ENCODE measurements at regions not wholly inside any gene's neighbourhood (a gene's known extent, or its start where the extent isn't known, plus 50 kb on each side); places are given as distances from the start of the nearest gene placed in this dataset.
"Not testable (repeated sequence)": the region's sequence is repeated elsewhere in the genome, so short reads cannot be mapped to it uniquely, and the experiment has no call there.

DNA sequence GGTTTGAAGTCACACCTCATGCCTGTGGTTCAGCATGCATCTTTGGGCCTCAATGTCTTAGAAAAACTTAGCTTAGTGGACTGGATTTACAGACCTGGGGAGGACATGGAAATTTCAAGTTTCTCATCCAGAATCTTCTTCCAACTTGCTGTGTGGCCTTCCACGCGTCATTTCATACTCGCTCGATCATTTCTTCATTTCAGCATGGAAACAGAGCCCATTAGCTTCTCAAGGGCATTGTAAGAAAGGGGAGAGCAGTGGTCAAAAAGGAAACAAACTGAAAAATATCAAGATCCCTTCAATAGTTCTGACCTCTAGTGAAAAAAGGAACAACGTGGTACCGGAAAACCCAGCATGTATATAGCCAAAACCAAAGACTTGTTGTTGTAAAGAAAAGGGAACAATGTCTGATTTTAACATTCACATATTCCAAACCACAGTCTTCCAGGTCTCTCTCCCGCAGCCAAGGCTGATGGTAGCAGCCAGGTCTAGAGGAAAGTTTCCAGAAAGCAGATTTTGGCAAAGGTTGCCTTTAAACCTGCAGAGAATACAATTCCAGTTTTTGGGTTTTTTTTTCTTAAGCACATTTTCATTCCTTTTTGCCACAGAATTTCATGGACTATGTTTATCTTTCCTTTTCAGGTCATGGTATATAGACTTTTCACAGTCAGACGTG lies 97.0 kb upstream of the CDC42BPA start:
- no peaks in the 10 kb centered on the region for H3K4me1 Mint-ChIP-seq
- no peak overlapping the region for H3K4me3 Mint-ChIP-seq
- H3K27me3 Mint-ChIP-seq: peaks cover 27% of the 10 kb centered on the region
- no peak overlapping the region for H3K27ac Mint-ChIP-seq
- no peaks in the 10 kb centered on the region for H3K9me3 Mint-ChIP-seq
- H3K36me3 Mint-ChIP-seq (ENCODE audit: low read depth): no peaks in the 10 kb centered on the region
- no peak for ATAC-seq (replicated peaks)

- Mint-ChIP-seq H3K9me3 (no peaks in the 10 kb centered on the region), H3K27ac (no peak overlapping the region), H3K36me3 (ENCODE audit: low read depth) (no peaks in the 10 kb centered on the region)
These were observed 92.8 kb upstream of the CDC42BPA start for GRCh38 chr1:227411066-227411465.

GRCh38 chr1:227406332-227406731 lies 88.0 kb upstream of the CDC42BPA start:
- H3K4me1 Mint-ChIP-seq; H3K27ac Mint-ChIP-seq; H3K36me3 Mint-ChIP-seq (ENCODE audit: low read depth); H3K4me3 Mint-ChIP-seq; ATAC-seq (replicated peaks); H3K9me3 Mint-ChIP-seq: not testable (repeated sequence)
- peaks cover 27% of the 10 kb centered on the region for H3K27me3 Mint-ChIP-seq

More at GRCh38 chr1:227411066-227411465, 92.8 kb upstream of the CDC42BPA start:
- Mint-ChIP-seq H3K27me3 (peaks cover 27% of the 10 kb centered on the region), H3K4me3 (no peak overlapping the region), H3K4me1 (no peaks in the 10 kb centered on the region)
- no peak for ATAC-seq (replicated peaks)

DNA sequence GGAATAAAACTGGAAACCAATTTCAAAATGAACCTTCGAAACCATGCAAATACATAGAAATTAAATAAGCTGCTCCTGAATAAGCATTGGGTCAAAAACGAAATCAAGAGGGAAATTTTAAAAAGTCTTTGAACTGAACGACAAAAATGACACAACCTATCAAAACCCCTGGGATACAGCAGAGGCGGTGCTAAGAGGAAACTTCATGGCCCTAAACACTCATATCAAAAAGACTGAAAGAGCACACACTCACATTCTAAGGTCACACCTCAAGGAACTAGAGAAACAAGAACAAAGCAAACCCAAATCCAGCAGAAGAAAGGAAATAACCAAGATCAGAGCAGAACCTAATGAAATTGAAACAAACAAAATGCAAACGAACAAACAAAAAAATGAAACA lies 85.2 kb upstream of the CDC42BPA start:
- no peak overlapping the region for H3K27ac Mint-ChIP-seq

GRCh38 chr1:227401562-227402342 lies 83.5 kb upstream of the CDC42BPA start:
- Mint-ChIP-seq H3K9me3 (no peaks in the 10 kb centered on the region), H3K27me3 (peaks cover 31% of the 10 kb centered on the region), H3K4me3 (no peak overlapping the region), H3K4me1 (no peaks in the 10 kb centered on the region), H3K27ac (no peak overlapping the region), H3K36me3 (ENCODE audit: low read depth) (no peaks in the 10 kb centered on the region)
- ATAC-seq (replicated peaks): no peak

More for the DNA sequence above, 85.2 kb upstream of the CDC42BPA start:
- Mint-ChIP-seq H3K4me3 (no peak overlapping the region), H3K27me3 (peaks cover 26% of the 10 kb centered on the region), H3K4me1 (no peaks in the 10 kb centered on the region), H3K9me3 (no peaks in the 10 kb centered on the region), H3K36me3 (ENCODE audit: low read depth) (no peaks in the 10 kb centered on the region)
- ATAC-seq (replicated peaks): no peak

DNA sequence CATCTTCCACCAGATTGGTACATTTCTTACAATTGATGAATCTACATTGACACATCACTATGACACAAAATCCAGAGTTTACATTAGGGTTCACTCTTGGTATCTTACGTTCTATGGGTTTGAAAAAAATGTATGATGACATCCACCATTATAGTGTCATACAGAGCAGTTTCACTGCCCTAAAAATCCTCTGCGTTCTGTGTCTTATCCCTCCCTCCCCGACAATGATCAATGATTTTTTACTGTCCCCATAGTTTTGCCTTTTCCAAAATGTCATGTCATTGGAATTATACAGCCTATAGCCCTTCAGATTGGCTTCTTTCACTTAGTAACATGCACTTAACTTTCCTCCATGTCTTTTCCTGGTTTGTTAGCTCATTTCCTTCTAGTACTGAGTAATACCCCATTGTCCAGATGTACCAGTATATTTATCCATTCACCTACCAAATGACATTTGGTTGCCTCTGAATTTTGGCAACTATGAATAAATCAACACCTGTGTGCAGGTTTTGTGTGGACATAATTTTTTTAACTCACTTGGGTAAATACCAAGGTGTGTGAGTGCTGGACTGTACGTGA lies 80.9 kb upstream of the CDC42BPA start:
- no peak overlapping the region for H3K27ac Mint-ChIP-seq
- H3K36me3 Mint-ChIP-seq (ENCODE audit: low read depth): no peaks in the 10 kb centered on the region
- no peak overlapping the region for H3K4me3 Mint-ChIP-seq
- H3K4me1 Mint-ChIP-seq: no peaks in the 10 kb centered on the region
- no peaks in the 10 kb centered on the region for H3K9me3 Mint-ChIP-seq
- ATAC-seq (replicated peaks): no peak
- peaks cover 33% of the 10 kb centered on the region for H3K27me3 Mint-ChIP-seq

- ATAC-seq (replicated peaks): no peak
- H3K27ac Mint-ChIP-seq: no peak overlapping the region
- no peak overlapping the region for H3K4me3 Mint-ChIP-seq
- H3K4me1 Mint-ChIP-seq: no peaks in the 10 kb centered on the region
- no peaks in the 10 kb centered on the region for H3K9me3 Mint-ChIP-seq
- H3K36me3 Mint-ChIP-seq (ENCODE audit: low read depth): no peaks in the 10 kb centered on the region
- peaks cover 32% of the 10 kb centered on the region for H3K27me3 Mint-ChIP-seq
These were observed 79.2 kb upstream of the CDC42BPA start for GRCh38 chr1:227397354-227397978.

DNA sequence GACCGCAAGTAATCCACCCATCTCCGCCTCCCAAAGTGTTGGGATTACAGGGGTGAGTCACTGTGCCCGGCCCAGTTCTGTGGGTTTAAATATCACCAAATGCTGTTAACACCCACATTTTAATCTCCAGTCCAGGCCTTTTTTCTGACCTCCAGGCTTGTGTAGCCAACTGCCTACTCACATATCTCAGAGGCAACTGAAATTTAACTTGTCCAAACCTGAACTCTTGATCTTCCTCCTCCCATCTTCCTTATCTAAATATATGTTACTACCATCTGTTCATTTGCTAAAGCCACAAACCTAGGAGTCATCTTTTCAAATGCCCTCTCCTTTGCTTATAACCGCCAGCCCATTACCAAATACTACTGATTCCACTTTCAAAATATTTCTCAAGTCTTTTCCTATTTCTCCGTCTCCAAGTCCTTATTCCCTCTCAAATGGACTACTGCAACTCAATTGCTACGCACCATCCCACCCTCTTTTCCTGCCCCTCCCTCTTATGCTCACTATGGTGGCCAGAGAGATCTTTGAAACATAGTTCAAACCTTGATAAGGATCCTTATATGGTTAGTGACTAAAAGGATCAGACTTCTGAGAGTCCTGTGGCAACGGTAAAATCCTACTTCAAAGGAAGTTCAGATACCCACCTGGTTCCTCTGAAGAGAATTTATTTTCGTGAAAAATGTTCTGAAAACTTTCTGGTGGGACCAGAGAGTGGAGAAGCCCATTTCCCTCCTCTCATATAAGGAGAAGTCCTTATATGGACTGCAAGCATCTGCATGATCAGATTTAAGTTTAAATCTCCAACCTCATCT lies 78.5 kb upstream of the CDC42BPA start:
- no peaks in the 10 kb centered on the region for H3K36me3 Mint-ChIP-seq (ENCODE audit: low read depth)
- H3K27ac Mint-ChIP-seq: no peak overlapping the region
- ATAC-seq (replicated peaks): no peak
- peaks cover 27% of the 10 kb centered on the region for H3K27me3 Mint-ChIP-seq
- H3K4me1 Mint-ChIP-seq: no peaks in the 10 kb centered on the region
- no peaks in the 10 kb centered on the region for H3K9me3 Mint-ChIP-seq
- H3K4me3 Mint-ChIP-seq: no peak overlapping the region

GRCh38 chr1:227395426-227396028 lies 77.2 kb upstream of the CDC42BPA start:
- no peaks in the 10 kb centered on the region for H3K36me3 Mint-ChIP-seq (ENCODE audit: low read depth)
- no peak for ATAC-seq (replicated peaks)
- peaks cover 21% of the 10 kb centered on the region for H3K27me3 Mint-ChIP-seq
- H3K27ac Mint-ChIP-seq: no peak overlapping the region
- H3K4me1 Mint-ChIP-seq: no peaks in the 10 kb centered on the region
- H3K9me3 Mint-ChIP-seq: no peaks in the 10 kb centered on the region
- H3K4me3 Mint-ChIP-seq: no peak overlapping the region

DNA sequence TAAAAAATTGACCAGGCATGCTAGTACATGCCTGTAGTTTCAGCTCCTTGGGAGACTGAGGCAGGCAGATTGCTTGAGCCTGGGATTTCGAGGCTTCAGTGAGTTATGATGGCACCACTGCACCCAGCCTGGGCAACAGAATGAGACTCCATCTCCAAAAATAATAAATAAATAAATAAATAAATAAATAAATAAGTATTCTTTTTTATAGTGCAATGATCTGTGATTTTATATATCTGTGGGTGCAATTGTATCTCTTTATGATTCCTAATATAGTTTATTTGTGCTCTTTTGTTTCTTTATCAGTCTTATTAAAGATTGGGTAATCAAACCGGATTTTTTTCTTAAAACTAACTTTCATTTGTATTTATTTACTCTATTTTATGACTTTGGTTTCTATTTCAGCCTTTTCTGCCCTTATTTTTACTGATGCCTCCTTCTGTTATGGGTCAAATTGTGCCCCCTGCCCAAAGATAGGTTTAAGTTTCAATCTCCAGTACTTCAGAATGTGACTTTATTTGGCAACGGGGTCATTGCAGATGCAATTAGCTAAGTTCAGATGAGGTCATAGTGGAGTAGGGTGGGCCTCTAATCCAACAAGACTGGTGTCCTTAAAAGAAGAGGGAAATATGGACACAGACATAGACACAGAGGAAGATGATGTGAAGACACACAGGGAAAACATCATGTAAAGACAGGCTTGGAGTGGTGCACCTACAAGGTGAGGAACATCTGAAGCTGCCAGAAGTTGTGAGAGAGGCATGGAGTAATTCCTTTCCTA lies 74.9 kb upstream of the CDC42BPA start:
- H3K9me3 Mint-ChIP-seq: no peaks in the 10 kb centered on the region
- H3K4me3 Mint-ChIP-seq: no peak overlapping the region
- no peaks in the 10 kb centered on the region for H3K36me3 Mint-ChIP-seq (ENCODE audit: low read depth)
- peaks cover 14% of the 10 kb centered on the region for H3K27me3 Mint-ChIP-seq
- no peak overlapping the region for H3K27ac Mint-ChIP-seq
- H3K4me1 Mint-ChIP-seq: no peaks in the 10 kb centered on the region
- ATAC-seq (replicated peaks): no peak

DNA sequence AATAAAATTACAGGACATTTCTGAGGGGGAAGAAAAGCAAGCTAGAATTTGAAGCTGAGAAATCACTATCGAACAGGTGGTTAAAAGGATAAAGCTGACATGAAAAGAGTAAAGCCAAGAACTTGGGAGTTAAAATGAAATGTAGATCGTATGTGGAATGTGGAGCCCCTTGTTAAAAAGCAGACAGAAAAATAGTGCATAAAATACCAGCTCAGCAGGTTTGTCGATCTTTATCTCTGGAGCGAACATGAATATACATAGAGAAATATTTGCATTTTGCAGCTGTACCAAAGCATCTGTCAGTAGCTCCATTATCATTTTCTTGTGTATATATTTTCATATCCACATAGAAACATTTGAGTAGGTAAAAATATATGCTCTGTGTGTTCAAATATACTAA lies 73.6 kb upstream of the CDC42BPA start:
- Mint-ChIP-seq H3K4me3 (no peak overlapping the region), H3K9me3 (no peaks in the 10 kb centered on the region), H3K4me1 (no peaks in the 10 kb centered on the region), H3K36me3 (ENCODE audit: low read depth) (no peaks in the 10 kb centered on the region), H3K27me3 (peaks cover 7% of the 10 kb centered on the region), H3K27ac (no peak overlapping the region)
- ATAC-seq (replicated peaks): no peak

DNA sequence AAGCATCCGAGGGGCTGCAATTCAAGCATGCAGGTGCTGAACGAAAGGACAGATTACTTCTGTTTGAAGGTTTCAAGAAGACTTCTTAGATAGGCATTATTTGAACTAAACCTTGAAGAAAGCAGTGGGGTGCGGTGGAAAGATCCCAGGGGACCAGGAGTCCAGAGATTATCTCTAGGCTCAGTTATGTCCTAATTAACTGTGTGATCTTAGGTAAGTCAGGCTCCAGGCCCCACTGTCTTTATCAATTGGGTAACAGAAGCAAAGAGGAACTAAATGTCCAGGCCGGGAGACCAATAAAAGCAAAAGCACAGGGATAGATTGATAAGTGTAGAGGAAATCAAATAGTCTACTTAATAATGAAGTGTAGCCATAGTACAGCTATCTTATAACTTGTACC lies 72.9 kb upstream of the CDC42BPA start:
- Mint-ChIP-seq H3K4me1 (no peaks in the 10 kb centered on the region), H3K4me3 (no peak overlapping the region), H3K36me3 (ENCODE audit: low read depth) (no peaks in the 10 kb centered on the region), H3K27me3 (peaks cover 4% of the 10 kb centered on the region), H3K9me3 (no peaks in the 10 kb centered on the region), H3K27ac (no peak overlapping the region)
- ATAC-seq (replicated peaks): no peak

DNA sequence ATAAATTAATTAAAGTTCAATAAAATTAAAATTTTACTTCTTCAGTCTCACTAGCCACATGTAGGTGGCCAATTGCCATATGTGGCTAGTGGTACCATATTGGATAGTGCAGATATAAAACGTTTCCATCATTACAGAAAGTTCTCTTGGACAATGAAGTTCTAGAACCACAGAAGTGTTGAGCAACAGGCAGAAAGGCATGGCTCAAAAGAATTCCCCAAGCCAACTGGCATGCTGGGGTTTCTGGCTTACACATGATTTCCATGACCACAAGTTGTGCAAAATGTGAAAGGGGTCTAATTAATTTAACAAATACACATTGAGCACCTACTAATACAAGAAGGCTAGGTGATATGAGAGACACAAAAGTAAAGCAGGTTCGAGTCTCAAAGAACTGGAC lies 72.2 kb upstream of the CDC42BPA start:
- H3K27ac Mint-ChIP-seq: no peak overlapping the region
- no peaks in the 10 kb centered on the region for H3K4me1 Mint-ChIP-seq
- H3K4me3 Mint-ChIP-seq: no peak overlapping the region
- no peak for ATAC-seq (replicated peaks)
- H3K36me3 Mint-ChIP-seq (ENCODE audit: low read depth): no peaks in the 10 kb centered on the region
- no peaks in the 10 kb centered on the region for H3K9me3 Mint-ChIP-seq
- H3K27me3 Mint-ChIP-seq: peaks cover 4% of the 10 kb centered on the region

All from activated T-helper 17 cell treated with anti-CD3 and anti-CD28 coated beads, Interleukin-2, amount 50 U/mL, for 72 hours (primary cell).